ENCODE measurements at regions not wholly inside any gene's neighbourhood (a gene's known extent, or its start where the extent isn't known, plus 50 kb on each side); places are given as distances from the start of the nearest gene placed in this dataset.
A peak's percentile ranks its signal among the peaks of the same experiment; 100 is the strongest.

GRCh38 chr6:158920311-158920905, 79.6 kb downstream of the RSPH3 start:
- no peak for DNase-seq (ENCODE audit: extremely low spot score, unreplicated experiment)
- H3K9me3 Mint-ChIP-seq = no peaks in the 10 kb centered on the region
- peaks cover 13% of the 10 kb centered on the region for H3K4me1 Mint-ChIP-seq (ENCODE audit: unreplicated experiment)
- no peak for TF ChIP-seq CTCF (conservative IDR thresholded peaks at IDR 0.05)
- H3K27me3 Mint-ChIP-seq = no peaks in the 10 kb centered on the region
- no peaks in the 10 kb centered on the region for H3K36me3 Mint-ChIP-seq
- H3K27ac Mint-ChIP-seq = no peak overlapping the region
- H3K4me3 Mint-ChIP-seq = no peak overlapping the region

GRCh38 chr6:158919865-158920264, 80.1 kb downstream of the RSPH3 start:
- no peak for TF ChIP-seq CTCF (conservative IDR thresholded peaks at IDR 0.05)
- DNase-seq (ENCODE audit: extremely low spot score, unreplicated experiment) = no peak
- Mint-ChIP-seq H3K4me3 (no peak overlapping the region), H3K9me3 (no peaks in the 10 kb centered on the region), H3K36me3 (no peaks in the 10 kb centered on the region), H3K27me3 (no peaks in the 10 kb centered on the region), H3K4me1 (ENCODE audit: unreplicated experiment) (peaks cover 13% of the 10 kb centered on the region), H3K27ac (no peak overlapping the region)

GRCh38 chr6:158916617-158917016, 83.4 kb downstream of the RSPH3 start:
- H3K36me3 Mint-ChIP-seq = no peaks in the 10 kb centered on the region
- no peak overlapping the region for H3K4me3 Mint-ChIP-seq
- no peaks in the 10 kb centered on the region for H3K9me3 Mint-ChIP-seq
- no peak for TF ChIP-seq CTCF (conservative IDR thresholded peaks at IDR 0.05)
- no peak overlapping the region for H3K27ac Mint-ChIP-seq
- H3K4me1 Mint-ChIP-seq (ENCODE audit: unreplicated experiment) = peaks cover 27% of the 10 kb centered on the region
- DNase-seq (ENCODE audit: extremely low spot score, unreplicated experiment) = no peak
- H3K27me3 Mint-ChIP-seq = no peaks in the 10 kb centered on the region

GRCh38 chr6:158914923-158915322, 85.1 kb downstream of the RSPH3 start:
- DNase-seq (ENCODE audit: extremely low spot score, unreplicated experiment) = no peak
- Mint-ChIP-seq H3K27ac (peak overlapping the region; percentile 39), H3K9me3 (no peaks in the 10 kb centered on the region), H3K4me3 (no peak overlapping the region), H3K36me3 (no peaks in the 10 kb centered on the region), H3K4me1 (ENCODE audit: unreplicated experiment) (peaks cover 31% of the 10 kb centered on the region), H3K27me3 (no peaks in the 10 kb centered on the region)
- TF ChIP-seq CTCF (conservative IDR thresholded peaks at IDR 0.05) = no peak

GRCh38 chr6:158913580-158913979, 86.4 kb downstream of the RSPH3 start:
- H3K4me1 Mint-ChIP-seq (ENCODE audit: unreplicated experiment) = peaks cover 32% of the 10 kb centered on the region

More at GRCh38 chr6:158913580-158913979, 86.4 kb downstream of the RSPH3 start:
- TF ChIP-seq CTCF (conservative IDR thresholded peaks at IDR 0.05) = no peak
- H3K9me3 Mint-ChIP-seq = no peaks in the 10 kb centered on the region
- no peaks in the 10 kb centered on the region for H3K27me3 Mint-ChIP-seq
- no peak for DNase-seq (ENCODE audit: extremely low spot score, unreplicated experiment)
- no peak overlapping the region for H3K4me3 Mint-ChIP-seq
- peak overlapping the region; percentile 72 for H3K27ac Mint-ChIP-seq
- H3K36me3 Mint-ChIP-seq = no peaks in the 10 kb centered on the region
